Esophagus muscularis mucosa (tissue), 4 donors: ENCODE measurements at regions not wholly inside any gene's neighbourhood (a gene's known extent, or its start where the extent isn't known, plus 50 kb on each side); places are given as distances from the start of the nearest gene placed in this dataset.

Experiments
- DNase-seq: peaks from one replicate; pipeline ENCODE4 v3.0.0-alpha.2; 2017; ENCODE audit errors: extremely low spot score
- H3K27ac ChIP-seq, 4 donors: fragments of 200-600 bp; sonication (generic); replicated peaks in 1 of 4; 1 replicate in 3 of 4; 2 replicates in 1 of 4; pipeline ENCODE4 v1.5.1; 2016 to 2019; ENCODE audit warnings: mild to moderate bottlenecking in 1 of 4
- H3K27me3 ChIP-seq, 4 donors: fragments of 200-600 bp; sonication (generic); one replicate each; pipeline versions ENCODE4 v1.5.1 to v1.6.0; 2016 to 2019
- H3K36me3 ChIP-seq, 4 donors: fragments of 200-600 bp; sonication (generic); one replicate each; pipeline ENCODE4 v1.5.1; 2016 to 2019
- H3K4me1 ChIP-seq, 4 donors: fragments of 200-600 bp; sonication (generic); one replicate each; pipeline ENCODE4 v1.5.1; 2016 to 2019
- H3K4me3 ChIP-seq, 4 donors: fragments of 200-600 bp; sonication (generic); 1 replicate in 2 of 4; 2 replicates in 2 of 4; pipeline ENCODE4 v1.5.1; 2016 to 2019; ENCODE audit warnings: mild to moderate bottlenecking in 4 of 4, moderate library complexity in 1 of 4
- H3K9me3 ChIP-seq, 4 donors: fragments of 200-600 bp; sonication (generic); 1 replicate in 3 of 4; 2 replicates in 1 of 4; pipeline ENCODE4 v1.5.1; 2016 to 2019
- EP300 ChIP-seq: sonication (generic); formaldehyde crosslinking; IDR thresholded peaks from one replicate; pipeline ENCODE4 v1.6.1; 2017; ENCODE audit warnings: antibody characterized with exemption
- POLR2A ChIP-seq: fragments of 450-650 bp; IDR thresholded peaks from one replicate; pipeline ENCODE4 v1.6.1; 2017; ENCODE audit warnings: antibody characterized with exemption, moderate library complexity, mild to moderate bottlenecking, low read depth
- POLR2AphosphoS5 ChIP-seq, 2 donors: sonication (generic); formaldehyde crosslinking; IDR thresholded peaks; one replicate each; pipeline ENCODE4 v1.6.1; 2017; ENCODE audit warnings: antibody characterized with exemption in 2 of 2
- WGBS: methylation state at CpG from one replicate; pipeline ENCODE4 v1.1.5; 2018; 5-methylcytosine and 5-hydroxymethylcytosine counted together
- intact Hi-C: fragments of 100-400 bp; cut with DNase I; formaldehyde crosslinking; loops from one replicate; pipeline ENCODE4 v1.15.1; 2023
- TF ChIP-seq, protein P1 (sequence below), 3 experiments: fragments of 200-600 bp in 2 of 3; fragments of 450-650 bp in 1 of 3; sonication (generic) in 2 of 3; IDR thresholded peaks; one replicate each; pipeline ENCODE4 v1.5.1; 2017 to 2019; ENCODE audit warnings: antibody characterized with exemption in 3 of 3, mild to moderate bottlenecking in 2 of 3, moderate library complexity in 1 of 3

DNA sequence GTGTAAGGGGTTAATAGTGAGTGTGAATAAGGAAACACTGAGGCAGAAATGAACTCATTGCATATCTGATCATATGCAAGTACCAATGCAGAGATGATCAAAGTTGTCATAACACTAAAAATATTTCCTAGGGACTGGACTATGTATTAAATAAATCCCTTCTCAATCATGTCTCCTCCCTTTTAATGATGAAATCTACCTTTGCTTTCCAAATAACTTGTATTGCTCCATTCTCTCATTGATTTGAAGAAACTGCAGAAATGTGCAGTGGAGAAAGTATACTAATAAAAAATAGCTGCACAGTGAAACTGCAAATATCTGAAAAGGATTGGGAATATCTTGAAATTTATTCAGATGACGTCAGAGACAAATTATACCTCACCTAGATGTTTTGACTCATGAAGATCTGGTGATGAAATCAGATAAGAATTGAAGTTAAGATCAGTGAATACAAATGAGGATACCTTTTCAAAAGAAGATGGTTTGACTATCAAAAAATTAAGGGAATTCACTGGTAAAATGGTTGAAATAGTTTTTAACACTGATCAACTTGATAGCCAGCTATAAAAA is 1264.9 kb upstream of the USP15 start:
- no peaks in the 10 kb centered on the region for H3K9me3 ChIP-seq
- H3K4me1 ChIP-seq = no peaks in the 10 kb centered on the region
- no peak overlapping the region for H3K27ac ChIP-seq
- TF ChIP-seq POLR2AphosphoS5 (IDR thresholded peaks at IDR 0.05) (no peak), EP300 (no peak), POLR2A (no peak)
- TF ChIP-seq, protein P1, sequence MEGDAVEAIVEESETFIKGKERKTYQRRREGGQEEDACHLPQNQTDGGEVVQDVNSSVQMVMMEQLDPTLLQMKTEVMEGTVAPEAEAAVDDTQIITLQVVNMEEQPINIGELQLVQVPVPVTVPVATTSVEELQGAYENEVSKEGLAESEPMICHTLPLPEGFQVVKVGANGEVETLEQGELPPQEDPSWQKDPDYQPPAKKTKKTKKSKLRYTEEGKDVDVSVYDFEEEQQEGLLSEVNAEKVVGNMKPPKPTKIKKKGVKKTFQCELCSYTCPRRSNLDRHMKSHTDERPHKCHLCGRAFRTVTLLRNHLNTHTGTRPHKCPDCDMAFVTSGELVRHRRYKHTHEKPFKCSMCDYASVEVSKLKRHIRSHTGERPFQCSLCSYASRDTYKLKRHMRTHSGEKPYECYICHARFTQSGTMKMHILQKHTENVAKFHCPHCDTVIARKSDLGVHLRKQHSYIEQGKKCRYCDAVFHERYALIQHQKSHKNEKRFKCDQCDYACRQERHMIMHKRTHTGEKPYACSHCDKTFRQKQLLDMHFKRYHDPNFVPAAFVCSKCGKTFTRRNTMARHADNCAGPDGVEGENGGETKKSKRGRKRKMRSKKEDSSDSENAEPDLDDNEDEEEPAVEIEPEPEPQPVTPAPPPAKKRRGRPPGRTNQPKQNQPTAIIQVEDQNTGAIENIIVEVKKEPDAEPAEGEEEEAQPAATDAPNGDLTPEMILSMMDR (IDR thresholded peaks at IDR 0.05) = no peak
- no peaks in the 10 kb centered on the region for H3K27me3 ChIP-seq
- 89% methylated on average over 1 of the region's 1 CpG for WGBS
- DNase-seq = no peak
- no peaks in the 10 kb centered on the region for H3K36me3 ChIP-seq
- intact Hi-C loops = no loop called here
- no peak overlapping the region for H3K4me3 ChIP-seq

DNA sequence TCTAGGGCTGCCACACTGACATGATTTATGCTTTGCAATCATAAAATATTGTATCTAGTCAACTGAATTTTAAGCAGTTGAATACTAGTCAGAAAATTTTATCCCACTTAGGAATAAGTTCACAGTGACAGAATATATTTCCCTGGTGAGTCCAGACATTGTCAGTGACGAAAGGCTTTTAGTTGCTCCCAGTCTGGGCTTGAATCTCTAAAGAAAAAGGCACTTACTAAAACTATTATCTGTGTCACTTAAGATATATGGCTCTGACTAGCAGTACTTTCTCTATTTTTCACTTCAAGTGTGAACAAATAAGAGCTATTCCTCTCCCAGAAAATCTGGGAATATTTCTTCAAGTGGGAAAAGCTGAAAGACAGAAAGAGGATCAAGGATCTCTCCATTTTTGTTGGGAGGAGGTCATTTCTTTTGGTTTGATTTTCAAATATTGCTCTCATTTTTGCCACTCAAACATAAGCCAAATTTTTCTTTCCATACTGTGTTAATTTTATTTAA is 1262.3 kb upstream of the USP15 start:
- H3K36me3 ChIP-seq = no peaks in the 10 kb centered on the region
- H3K27me3 ChIP-seq = no peaks in the 10 kb centered on the region
- intact Hi-C loops = no loop called here
- H3K27ac ChIP-seq = no peak overlapping the region
- TF ChIP-seq POLR2A = no peak
- no peak for TF ChIP-seq EP300
- DNase-seq = no peak
- peaks cover 0 to 5% (median 0%) of the 10 kb centered on the region in 4 donors for H3K9me3 ChIP-seq
- H3K4me1 ChIP-seq = no peaks in the 10 kb centered on the region
- WGBS = 83% methylated on average over 1 of the region's 1 CpG
- no peak overlapping the region for H3K4me3 ChIP-seq

DNA sequence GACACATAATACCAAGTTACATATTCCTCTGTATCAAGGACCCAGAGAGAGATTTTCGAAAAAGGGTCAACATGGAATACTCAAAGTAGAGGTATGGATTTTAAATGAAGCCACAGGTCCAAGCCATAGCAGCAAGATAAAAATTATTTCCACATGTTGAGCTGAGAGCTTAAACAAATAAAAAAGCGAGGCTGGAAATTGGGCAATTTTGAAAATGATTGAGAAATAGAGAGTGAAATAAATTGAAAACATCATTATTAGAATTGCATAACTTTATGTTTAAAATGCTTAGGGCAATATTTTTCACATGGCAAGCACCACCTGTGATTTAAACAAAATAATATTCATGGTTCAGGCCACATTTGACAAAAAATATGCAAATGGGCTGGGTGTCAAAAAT is 1251.0 kb upstream of the USP15 start:
- H3K4me3 ChIP-seq = no peak overlapping the region
- no peaks in the 10 kb centered on the region for H3K9me3 ChIP-seq
- no peak for DNase-seq
- no peaks in the 10 kb centered on the region for H3K4me1 ChIP-seq
- H3K27ac ChIP-seq = no peak overlapping the region
- H3K36me3 ChIP-seq = no peaks in the 10 kb centered on the region
- intact Hi-C loops = no loop called here
- H3K27me3 ChIP-seq = no peaks in the 10 kb centered on the region
- TF ChIP-seq EP300 (no peak), POLR2AphosphoS5 (IDR thresholded peaks at IDR 0.05) (no peak), POLR2A (no peak)
- TF ChIP-seq, protein P1 (IDR thresholded peaks at IDR 0.05) = no peak
- 82% methylated on average over 2 of the region's 2 CpGs for WGBS

DNA sequence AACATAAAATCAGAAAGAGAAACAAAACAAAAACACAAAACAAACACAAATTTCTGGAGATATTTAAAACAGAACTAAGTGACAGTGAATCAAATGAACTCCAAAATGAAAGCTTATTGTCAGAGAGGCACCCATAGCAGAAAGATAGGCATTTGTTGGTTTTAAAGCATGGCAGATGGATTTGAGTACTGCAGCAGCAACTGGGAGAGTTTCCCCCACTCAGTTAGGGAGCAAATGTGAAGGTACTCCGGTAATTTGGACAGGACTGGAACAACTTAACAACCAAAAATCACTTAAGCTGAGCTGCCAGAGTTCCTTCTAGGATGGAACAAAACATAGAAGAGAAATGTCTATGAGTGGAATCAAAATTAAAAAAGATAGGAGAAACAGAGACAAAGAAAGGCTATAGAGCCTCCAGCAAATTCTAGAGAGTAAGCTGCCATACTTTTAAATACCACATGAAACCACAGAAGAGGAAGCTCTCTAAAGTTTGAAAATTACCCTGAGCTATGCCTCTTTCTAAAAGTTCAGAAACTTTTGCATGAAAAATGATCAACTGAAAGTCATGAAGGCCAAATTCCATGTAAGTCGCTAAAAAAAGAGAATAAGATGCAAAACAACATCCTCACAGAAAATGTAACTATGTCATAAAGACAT is 1248.3 kb upstream of the USP15 start:
- no peak overlapping the region for H3K27ac ChIP-seq
- 55% methylated on average over 2 of the region's 2 CpGs for WGBS
- no peak for DNase-seq
- no peak for TF ChIP-seq EP300
- TF ChIP-seq, protein P1 (IDR thresholded peaks at IDR 0.05) = no peak
- TF ChIP-seq POLR2AphosphoS5 (IDR thresholded peaks at IDR 0.05) = no peak
- TF ChIP-seq POLR2A = no peak
- no peaks in the 10 kb centered on the region for H3K36me3 ChIP-seq
- H3K9me3 ChIP-seq = no peaks in the 10 kb centered on the region
- H3K4me1 ChIP-seq = no peaks in the 10 kb centered on the region
- no peaks in the 10 kb centered on the region for H3K27me3 ChIP-seq
- intact Hi-C loops = no loop called here
- H3K4me3 ChIP-seq = no peak overlapping the region

DNA sequence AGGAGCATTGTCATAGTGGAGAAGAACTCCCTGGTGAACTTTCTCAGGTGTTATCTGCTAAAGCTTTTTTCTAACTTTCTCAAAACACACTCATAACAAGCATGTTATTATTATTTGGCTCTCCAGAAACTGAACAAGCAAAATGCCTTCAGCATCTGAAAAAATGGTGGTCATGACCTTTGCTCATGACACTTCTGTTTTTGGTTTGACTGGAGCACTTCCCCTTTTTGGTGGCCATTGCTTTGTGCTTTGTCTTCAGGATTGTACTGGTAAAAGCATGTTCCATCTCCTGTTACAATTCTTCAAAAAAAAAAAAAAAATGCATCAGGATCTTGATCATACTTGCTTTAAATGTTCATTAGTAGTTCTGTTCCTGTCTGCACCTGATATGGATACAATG is 1241.6 kb upstream of the USP15 start:
- no peak for TF ChIP-seq POLR2AphosphoS5 (IDR thresholded peaks at IDR 0.05)
- no peak for TF ChIP-seq EP300
- TF ChIP-seq POLR2A = no peak
- TF ChIP-seq, protein P1 (IDR thresholded peaks at IDR 0.05) = no peak
- Histone ChIP-seq H3K4me1 (no peaks in the 10 kb centered on the region), H3K27ac (no peak overlapping the region), H3K4me3 (no peak overlapping the region), H3K27me3 (no peaks in the 10 kb centered on the region), H3K36me3 (no peaks in the 10 kb centered on the region), H3K9me3 (peaks cover 0 to 4% (median 0%) of the 10 kb centered on the region in 4 donors)
- DNase-seq = no peak
- intact Hi-C loops = no loop called here
